A549 (cell line): ENCODE measurements at regions not wholly inside any gene's neighbourhood (a gene's known extent, or its start where the extent isn't known, plus 50 kb on each side); places are given as distances from the start of the nearest gene placed in this dataset.
A peak's percentile ranks its signal among the peaks of the same experiment; 100 is the strongest.

Source experiments
- ATAC-seq, 2 experiments: fragments of 200-7000 bp in 1 of 2; fragments of >200 bp in 1 of 2; cut with Nextera tagmentation in 1 of 2; cut with Tn5 transposase in 1 of 2; 3 replicates each; pipeline versions ENCODE4 v1.8.0 to v1.9.1; 2018 to 2020; ENCODE audit warnings: mild to moderate bottlenecking in 1 of 2, moderate library complexity in 1 of 2
- CTCF ChIA-PET: fragments of 300-600 bp; sonication (Branson Sonifier 250); formaldehyde crosslinking; extraction: SDS; loops from one replicate; lab custom pipeline; 2021; ENCODE audit warnings: antibody characterized with exemption, inconsistent platforms; lab: Yijun Ruan, JAX
- POLR2A ChIA-PET: fragments of 350-600 bp; formaldehyde crosslinking; extraction: SDS; loops from one replicate; lab custom pipeline; 2021; ENCODE audit warnings: antibody characterized with exemption, inconsistent platforms; lab: Yijun Ruan, JAX
- DNase-seq, 2 experiments: peaks; one replicate each; pipeline versions ENCODE4 v3.0.0 to v3.0.0-alpha.2; 2011 to 2016; ENCODE audit warnings: low read depth in 1 of 2, low spot score in 1 of 2
- FAIRE-seq: peaks from 2 replicates; lab custom pipeline; 2011; peaks lifted over from hg19 to GRCh38; lab: Jason Lieb, UNC
- H3K27ac ChIP-seq, 2 experiments: fragments of >200 bp; sonication (Bioruptor Twin); formaldehyde crosslinking; 3 replicates each; pipeline ENCODE4 v1.5.1; 2016 to 2017
- H3K4me1 ChIP-seq: fragments of >200 bp; sonication (Bioruptor Twin); formaldehyde crosslinking; 3 replicates; pipeline ENCODE4 v1.6.1; 2016
- H3K4me2 ChIP-seq: fragments of >200 bp; sonication (Bioruptor Twin); formaldehyde crosslinking; 3 replicates; pipeline ENCODE4 v1.6.1; 2016
- H3K4me3 ChIP-seq: fragments of >200 bp; sonication (Bioruptor Twin); formaldehyde crosslinking; 3 replicates; pipeline ENCODE4 v1.5.1; 2016
- H3K9me3 ChIP-seq: fragments of >200 bp; sonication (Bioruptor Twin); formaldehyde crosslinking; 3 replicates; pipeline ENCODE4 v1.6.1; 2016
- CHD2 ChIP-seq: fragments of 150-350 bp; IDR thresholded peaks from 2 replicates; pipeline ENCODE4 v1.6.1; 2014; ENCODE audit warnings: low read length; ENCODE audit not compliant: partially characterized antibody
- FOSB ChIP-seq: fragments of 250-450 bp; sonication (Bioruptor Pico); IDR thresholded peaks from 2 replicates; pipeline ENCODE4 v1.5.0; 2020; ENCODE audit warnings: mild to moderate bottlenecking, moderate library complexity
- FOXS1 ChIP-seq: fragments of 250-450 bp; sonication (Bioruptor Pico); IDR thresholded peaks from 2 replicates; pipeline ENCODE4 v1.5.0; 2020; ENCODE audit warnings: mild to moderate bottlenecking, moderate library complexity
- HES2 ChIP-seq: fragments of >200 bp; sonication (Bioruptor Twin); formaldehyde crosslinking; IDR thresholded peaks from 2 replicates; pipeline ENCODE4 v1.6.1; 2016
- HEYL ChIP-seq: fragments of 250-450 bp; sonication (Bioruptor Pico); IDR thresholded peaks from 2 replicates; pipeline ENCODE4 v1.8.0; 2021; ENCODE audit warnings: mild to moderate bottlenecking, moderate library complexity
- HOXB5 ChIP-seq: fragments of 250-450 bp; sonication (Bioruptor Pico); IDR thresholded peaks from 2 replicates; pipeline ENCODE4 v1.5.0; 2020; ENCODE audit warnings: mild to moderate bottlenecking, moderate library complexity
- KDM5A ChIP-seq: fragments of 200-600 bp; sonication (generic); IDR thresholded peaks from 2 replicates; pipeline ENCODE4 v1.6.1; 2016; ENCODE audit warnings: antibody characterized with exemption, mild to moderate bottlenecking
- MAFK ChIP-seq: fragments of 450-650 bp; IDR thresholded peaks from 2 replicates; pipeline ENCODE4 v1.6.1; 2014; ENCODE audit not compliant: partially characterized antibody
- PBX3 ChIP-seq: IDR thresholded peaks from 2 replicates; pipeline ENCODE4 v1.6.1; 2012
- POLR2A ChIP-seq: IDR thresholded peaks from 2 replicates; pipeline ENCODE4 v1.6.1; 2012; ENCODE audit warnings: mild to moderate bottlenecking, low read length
- RAD21 ChIP-seq, 2 experiments: fragments of >200 bp in 1 of 2; sonication (Bioruptor Twin) in 1 of 2; formaldehyde crosslinking in 1 of 2; IDR thresholded peaks in 1 of 2; conservative IDR thresholded peaks in 1 of 2; 2 replicates in 1 of 2; 3 replicates in 1 of 2; pipeline ENCODE4 v1.6.1; 2012 to 2018; ENCODE audit warnings: inconsistent platforms in 1 of 2
- RARB ChIP-seq: fragments of 250-450 bp; sonication (Bioruptor Pico); IDR thresholded peaks from 2 replicates; pipeline ENCODE4 v1.8.0; 2021; ENCODE audit warnings: mild to moderate bottlenecking, moderate library complexity
- RFX5 ChIP-seq: fragments of 450-650 bp; IDR thresholded peaks from 2 replicates; pipeline ENCODE4 v1.7.1; 2014; ENCODE audit warnings: antibody characterized with exemption, mild to moderate bottlenecking, moderate library complexity
- RNF2 ChIP-seq: fragments of 200-600 bp; sonication (generic); IDR thresholded peaks from 2 replicates; pipeline ENCODE4 v1.6.1; 2016; ENCODE audit warnings: low read depth, mild to moderate bottlenecking, antibody characterized with exemption, moderate library complexity, borderline replicate concordance
- SMC3 ChIP-seq: fragments of >200 bp; sonication (Bioruptor Twin); formaldehyde crosslinking; IDR thresholded peaks from 3 replicates; pipeline ENCODE4 v1.6.1; 2018; ENCODE audit warnings: inconsistent platforms
- SREBF2 ChIP-seq: fragments of 450-650 bp; IDR thresholded peaks from 2 replicates; pipeline ENCODE4 v1.6.1; 2014; ENCODE audit warnings: mild to moderate bottlenecking, moderate library complexity
- TFCP2L1 ChIP-seq: fragments of 250-450 bp; sonication (Bioruptor Pico); IDR thresholded peaks from 2 replicates; pipeline ENCODE4 v1.5.0; 2021; ENCODE audit warnings: mild to moderate bottlenecking
- TP53 ChIP-seq: fragments of 250-450 bp; sonication (Bioruptor Pico); IDR thresholded peaks from 2 replicates; pipeline ENCODE4 v1.5.0; 2021; ENCODE audit warnings: mild to moderate bottlenecking, moderate library complexity
- ZFP36 ChIP-seq: fragments of 450-650 bp; IDR thresholded peaks from 2 replicates; pipeline ENCODE4 v1.6.1; 2014; ENCODE audit warnings: borderline replicate concordance; ENCODE audit not compliant: partially characterized antibody
- ZSCAN20 ChIP-seq: fragments of 250-450 bp; sonication (Bioruptor Pico); IDR thresholded peaks from 2 replicates; pipeline ENCODE4 v1.8.0; 2022; ENCODE audit warnings: mild to moderate bottlenecking, moderate library complexity
- WGBS: methylation state at CpG from one replicate; pipeline ENCODE4 v1.1.6; 2017; ENCODE audit errors: missing lambda C conversion rate; 5-methylcytosine and 5-hydroxymethylcytosine counted together

GRCh38 chr18:41789001-41789400 lies 166.0 kb upstream of the PIK3C3 start:
- ATAC-seq (no peak), FAIRE-seq (no peak)
- Histone ChIP-seq H3K27ac (no peak overlapping the region), H3K4me1 (no peaks in the 10 kb centered on the region)
- CTCF ChIA-PET, result no interaction called here
- TF ChIP-seq FOSB (CRISPR knock-in tag) (no peak), SMC3 (no peak), TFCP2L1 (no peak), CHD2 (no peak), ZFP36 (no peak), RARB (CRISPR knock-in tag) (no peak), FOXS1 (CRISPR knock-in tag) (no peak), HEYL (CRISPR knock-in tag) (no peak), HOXB5 (no peak)
- TF ChIP-seq, all 56 proteins: peak for 0
- no peak overlapping the region for H3K4me3 ChIP-seq
- DNase-seq, result no peak
- WGBS, result 50% methylated on average over 2 of the region's 2 CpGs
- POLR2A ChIA-PET, result no interaction called here
- no peak overlapping the region for H3K4me2 ChIP-seq
- H3K9me3 ChIP-seq, result no peaks in the 10 kb centered on the region

GRCh38 chr18:41783879-41784278 lies 171.2 kb upstream of the PIK3C3 start:
- no peak for DNase-seq
- Histone ChIP-seq H3K4me1 (no peaks in the 10 kb centered on the region), H3K4me2 (no peak overlapping the region), H3K4me3 (no peak overlapping the region), H3K27ac (no peak overlapping the region), H3K9me3 (no peaks in the 10 kb centered on the region)
- FAIRE-seq, result no peak
- CTCF ChIA-PET, result no interaction called here
- POLR2A ChIA-PET, result no interaction called here
- TF ChIP-seq RFX5 (no peak), POLR2A (no peak), RAD21 (conservative IDR thresholded peaks at IDR 0.05 in 1 of 2, IDR thresholded peaks at IDR 0.05 in 1 of 2) (no peak), KDM5A (no peak), HES2 (no peak), SMC3 (no peak), RARB (CRISPR knock-in tag) (no peak)
- WGBS, result 0% methylated on average over 1 of the region's 1 CpG
- ATAC-seq, result no peak

GRCh38 chr18:41783065-41783818 lies 171.8 kb upstream of the PIK3C3 start:
- TF ChIP-seq MAFK (peak; percentile 64), ZSCAN20 (no peak)
- no peak overlapping the region for H3K4me3 ChIP-seq
- DNase-seq (no peak), ATAC-seq (no peak), FAIRE-seq (no peak)
- ChIA-PET POLR2A (no interaction called here), CTCF (no interaction called here)
- WGBS, result 4% methylated on average over 5 of the region's 5 CpGs
- H3K4me2 ChIP-seq, result no peak overlapping the region
- no peaks in the 10 kb centered on the region for H3K9me3 ChIP-seq
- no peaks in the 10 kb centered on the region for H3K4me1 ChIP-seq
- no peak overlapping the region for H3K27ac ChIP-seq

GRCh38 chr18:41771973-41772372 lies 183.1 kb upstream of the PIK3C3 start:
- H3K4me1 ChIP-seq, result no peaks in the 10 kb centered on the region
- H3K4me2 ChIP-seq, result no peak overlapping the region
- FAIRE-seq, result no peak
- TF ChIP-seq TP53 (CRISPR knock-in tag) (no peak), PBX3 (no peak), RNF2 (no peak), SMC3 (no peak), RAD21 (conservative IDR thresholded peaks at IDR 0.05 in 1 of 2, IDR thresholded peaks at IDR 0.05 in 1 of 2) (no peak), SREBF2 (no peak)
- ATAC-seq, result no peak
- no peak for DNase-seq
- H3K9me3 ChIP-seq, result no peaks in the 10 kb centered on the region
- no peak overlapping the region for H3K27ac ChIP-seq
- H3K4me3 ChIP-seq, result no peak overlapping the region
- ChIA-PET CTCF (no interaction called here), POLR2A (no interaction called here)
- WGBS, result 0% methylated on average over 1 of the region's 1 CpG
